Stimulated activated effector memory CD8-positive, alpha-beta T cell treated with anti-CD3 and anti-CD28 coated beads, Interleukin-12 subunit alpha, Interleukin-12 subunit beta, amount 100 ng/mL, for 72 hours (primary cell): ENCODE measurements at regions not wholly inside any gene's neighbourhood (a gene's known extent, or its start where the extent isn't known, plus 50 kb on each side); places are given as distances from the start of the nearest gene placed in this dataset.
"Not testable (repeated sequence)": the region's sequence is repeated elsewhere in the genome, so short reads cannot be mapped to it uniquely, and the experiment has no call there.

Experiments
- ATAC-seq: fragments of 150-1000 bp; cut with Tn5 transposase; 2 replicates; pipeline ENCODE4 v1.10.0; 2021
- DNase-seq, 2 donors: peaks; one replicate each; pipeline ENCODE4 v3.0.0; 2021 to 2022; ENCODE audit warnings: low spot score in 2 of 2
- H3K27ac Mint-ChIP-seq: one replicate; pipeline ENCODE4 v1.8.0; 2022; ENCODE audit warnings: mild to moderate bottlenecking, mixed read lengths
- H3K36me3 Mint-ChIP-seq: one replicate; pipeline ENCODE4 v1.8.0; 2022; ENCODE audit warnings: mild to moderate bottlenecking, mixed read lengths
- H3K4me1 Mint-ChIP-seq: one replicate; pipeline ENCODE4 v1.8.0; 2022; ENCODE audit warnings: mixed read lengths
- H3K4me3 Mint-ChIP-seq: one replicate; pipeline ENCODE4 v1.8.0; 2022; ENCODE audit warnings: mild to moderate bottlenecking, mixed read lengths
- H3K9me3 Mint-ChIP-seq: one replicate; pipeline ENCODE4 v1.8.0; 2022; ENCODE audit warnings: mixed read lengths

GRCh38 chr14:58755031-58755925 is 117.5 kb downstream of the DACT1 start:
- no peaks in the 10 kb centered on the region for H3K36me3 Mint-ChIP-seq
- H3K4me1 Mint-ChIP-seq, result no peaks in the 10 kb centered on the region
- ATAC-seq, result no peak
- no peak overlapping the region for H3K4me3 Mint-ChIP-seq
- no peaks in the 10 kb centered on the region for H3K9me3 Mint-ChIP-seq
- no peak overlapping the region for H3K27ac Mint-ChIP-seq
- DNase-seq, result no peak

- DNase-seq (no peak), ATAC-seq (no peak)
- H3K4me3 Mint-ChIP-seq, result no peak overlapping the region
- H3K36me3 Mint-ChIP-seq, result no peaks in the 10 kb centered on the region
- H3K27ac Mint-ChIP-seq, result no peak overlapping the region
- H3K9me3 Mint-ChIP-seq, result no peaks in the 10 kb centered on the region
- no peaks in the 10 kb centered on the region for H3K4me1 Mint-ChIP-seq
Observed at GRCh38 chr14:58760121-58760520, 122.4 kb downstream of the DACT1 start.

- Mint-ChIP-seq H3K4me3 (no peak overlapping the region), H3K27ac (no peak overlapping the region), H3K36me3 (no peaks in the 10 kb centered on the region), H3K4me1 (no peaks in the 10 kb centered on the region), H3K9me3 (no peaks in the 10 kb centered on the region)
- no peak for DNase-seq
- ATAC-seq, result no peak
Observed at GRCh38 chr14:58762629-58763028, 124.9 kb downstream of the DACT1 start.

- Mint-ChIP-seq H3K9me3 (no peaks in the 10 kb centered on the region), H3K4me3 (no peak overlapping the region), H3K4me1 (no peaks in the 10 kb centered on the region), H3K27ac (no peak overlapping the region), H3K36me3 (no peaks in the 10 kb centered on the region)
- DNase-seq, result no peak
- no peak for ATAC-seq
Observed at GRCh38 chr14:58763210-58763609, 125.4 kb downstream of the DACT1 start.

GRCh38 chr14:58765418-58765831 is 127.7 kb downstream of the DACT1 start:
- no peaks in the 10 kb centered on the region for H3K9me3 Mint-ChIP-seq
- DNase-seq (no peak), ATAC-seq (no peak)
- no peaks in the 10 kb centered on the region for H3K4me1 Mint-ChIP-seq
- H3K4me3 Mint-ChIP-seq, result no peak overlapping the region
- no peaks in the 10 kb centered on the region for H3K36me3 Mint-ChIP-seq
- no peak overlapping the region for H3K27ac Mint-ChIP-seq

GRCh38 chr14:58765843-58766242 is 128.1 kb downstream of the DACT1 start:
- H3K4me3 Mint-ChIP-seq, result no peak overlapping the region
- DNase-seq, result no peak
- H3K27ac Mint-ChIP-seq, result no peak overlapping the region
- no peaks in the 10 kb centered on the region for H3K9me3 Mint-ChIP-seq
- no peak for ATAC-seq
- H3K36me3 Mint-ChIP-seq, result no peaks in the 10 kb centered on the region
- no peaks in the 10 kb centered on the region for H3K4me1 Mint-ChIP-seq

- no peaks in the 10 kb centered on the region for H3K9me3 Mint-ChIP-seq
- no peak overlapping the region for H3K27ac Mint-ChIP-seq
- DNase-seq (no peak), ATAC-seq (no peak)
- no peaks in the 10 kb centered on the region for H3K4me1 Mint-ChIP-seq
- no peaks in the 10 kb centered on the region for H3K36me3 Mint-ChIP-seq
- H3K4me3 Mint-ChIP-seq, result no peak overlapping the region
Observed at GRCh38 chr14:58769011-58769643, 131.4 kb downstream of the DACT1 start.

- Mint-ChIP-seq H3K9me3 (no peaks in the 10 kb centered on the region), H3K4me1 (no peaks in the 10 kb centered on the region), H3K27ac (no peak overlapping the region), H3K4me3 (no peak overlapping the region), H3K36me3 (no peaks in the 10 kb centered on the region)
- DNase-seq (no peak), ATAC-seq (no peak)
Observed at GRCh38 chr14:58769771-58770170, 132.0 kb downstream of the DACT1 start.

GRCh38 chr14:58770491-58770982 is 132.8 kb downstream of the DACT1 start:
- H3K9me3 Mint-ChIP-seq, result no peaks in the 10 kb centered on the region
- ATAC-seq, result no peak
- H3K27ac Mint-ChIP-seq, result no peak overlapping the region
- no peak for DNase-seq
- no peak overlapping the region for H3K4me3 Mint-ChIP-seq
- no peaks in the 10 kb centered on the region for H3K36me3 Mint-ChIP-seq
- H3K4me1 Mint-ChIP-seq, result no peaks in the 10 kb centered on the region

GRCh38 chr14:58771016-58771415 is 133.3 kb downstream of the DACT1 start:
- DNase-seq (no peak), ATAC-seq (no peak)
- Mint-ChIP-seq H3K9me3 (no peaks in the 10 kb centered on the region), H3K36me3 (no peaks in the 10 kb centered on the region), H3K4me1 (no peaks in the 10 kb centered on the region), H3K27ac (no peak overlapping the region), H3K4me3 (no peak overlapping the region)

- Mint-ChIP-seq H3K4me1 (no peaks in the 10 kb centered on the region), H3K27ac (no peak overlapping the region), H3K36me3 (no peaks in the 10 kb centered on the region), H3K9me3 (no peaks in the 10 kb centered on the region), H3K4me3 (no peak overlapping the region)
- DNase-seq (no peak), ATAC-seq (no peak)
Observed at GRCh38 chr14:58772116-58772515, 134.4 kb downstream of the DACT1 start.

- H3K4me3 Mint-ChIP-seq, result no peak overlapping the region
- H3K4me1 Mint-ChIP-seq, result no peaks in the 10 kb centered on the region
- H3K27ac Mint-ChIP-seq, result no peak overlapping the region
- H3K36me3 Mint-ChIP-seq, result no peaks in the 10 kb centered on the region
- DNase-seq (no peak), ATAC-seq (no peak)
- no peaks in the 10 kb centered on the region for H3K9me3 Mint-ChIP-seq
Observed at GRCh38 chr14:58772794-58773620, 135.2 kb downstream of the DACT1 start.

- Mint-ChIP-seq H3K36me3 (no peaks in the 10 kb centered on the region), H3K4me3 (no peak overlapping the region), H3K4me1 (no peaks in the 10 kb centered on the region), H3K27ac (no peak overlapping the region), H3K9me3 (no peaks in the 10 kb centered on the region)
- DNase-seq, result no peak
- ATAC-seq, result no peak
Observed at GRCh38 chr14:58774531-58774930, 136.8 kb downstream of the DACT1 start.

GRCh38 chr14:58775130-58775529 is 137.4 kb downstream of the DACT1 start:
- H3K4me3 Mint-ChIP-seq, ATAC-seq, H3K4me1 Mint-ChIP-seq, DNase-seq, H3K36me3 Mint-ChIP-seq, H3K27ac Mint-ChIP-seq, H3K9me3 Mint-ChIP-seq: not testable (repeated sequence)

- no peaks in the 10 kb centered on the region for H3K4me1 Mint-ChIP-seq
- H3K36me3 Mint-ChIP-seq, result no peaks in the 10 kb centered on the region
- no peak for DNase-seq
- H3K27ac Mint-ChIP-seq, result no peak overlapping the region
- no peak overlapping the region for H3K4me3 Mint-ChIP-seq
- ATAC-seq, result no peak
- H3K9me3 Mint-ChIP-seq, result no peaks in the 10 kb centered on the region
Observed at GRCh38 chr14:58776516-58776915, 138.8 kb downstream of the DACT1 start.
